ENCODE measurements at regions not wholly inside any gene's neighbourhood (a gene's known extent, or its start where the extent isn't known, plus 50 kb on each side); places are given as distances from the start of the nearest gene placed in this dataset.

DNA sequence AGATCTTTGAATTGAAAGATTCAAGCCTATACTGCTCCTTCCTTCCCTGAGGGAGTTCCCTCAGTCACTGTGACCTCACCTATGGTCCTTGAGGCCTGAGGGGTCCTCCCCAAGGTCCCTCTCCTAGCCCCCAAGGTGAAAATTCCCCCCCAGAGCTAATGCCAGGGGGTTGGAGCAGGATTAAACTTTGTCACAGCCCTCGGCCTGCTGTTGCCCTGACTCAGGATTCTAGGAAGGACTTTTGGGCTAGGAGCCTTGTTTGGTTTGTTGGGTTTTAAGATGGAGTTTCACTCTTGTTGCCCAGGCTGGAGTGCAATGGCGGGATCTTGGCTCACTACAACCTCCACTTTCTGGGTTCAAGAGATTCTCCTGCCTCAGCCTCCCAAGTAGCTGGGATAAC lies 123.2 kb downstream of the C5orf15 start:
- TF ChIP-seq, protein P1, sequence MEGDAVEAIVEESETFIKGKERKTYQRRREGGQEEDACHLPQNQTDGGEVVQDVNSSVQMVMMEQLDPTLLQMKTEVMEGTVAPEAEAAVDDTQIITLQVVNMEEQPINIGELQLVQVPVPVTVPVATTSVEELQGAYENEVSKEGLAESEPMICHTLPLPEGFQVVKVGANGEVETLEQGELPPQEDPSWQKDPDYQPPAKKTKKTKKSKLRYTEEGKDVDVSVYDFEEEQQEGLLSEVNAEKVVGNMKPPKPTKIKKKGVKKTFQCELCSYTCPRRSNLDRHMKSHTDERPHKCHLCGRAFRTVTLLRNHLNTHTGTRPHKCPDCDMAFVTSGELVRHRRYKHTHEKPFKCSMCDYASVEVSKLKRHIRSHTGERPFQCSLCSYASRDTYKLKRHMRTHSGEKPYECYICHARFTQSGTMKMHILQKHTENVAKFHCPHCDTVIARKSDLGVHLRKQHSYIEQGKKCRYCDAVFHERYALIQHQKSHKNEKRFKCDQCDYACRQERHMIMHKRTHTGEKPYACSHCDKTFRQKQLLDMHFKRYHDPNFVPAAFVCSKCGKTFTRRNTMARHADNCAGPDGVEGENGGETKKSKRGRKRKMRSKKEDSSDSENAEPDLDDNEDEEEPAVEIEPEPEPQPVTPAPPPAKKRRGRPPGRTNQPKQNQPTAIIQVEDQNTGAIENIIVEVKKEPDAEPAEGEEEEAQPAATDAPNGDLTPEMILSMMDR (IDR thresholded peaks at IDR 0.05) = no peak
- no peak for TF ChIP-seq POLR2AphosphoS5 (IDR thresholded peaks at IDR 0.05; ENCODE audit: low read depth, low read length)
- no peak for TF ChIP-seq TCF7L2 (IDR thresholded peaks at IDR 0.05; ENCODE audit: low read depth, low read length)
- TF ChIP-seq, protein P2, sequence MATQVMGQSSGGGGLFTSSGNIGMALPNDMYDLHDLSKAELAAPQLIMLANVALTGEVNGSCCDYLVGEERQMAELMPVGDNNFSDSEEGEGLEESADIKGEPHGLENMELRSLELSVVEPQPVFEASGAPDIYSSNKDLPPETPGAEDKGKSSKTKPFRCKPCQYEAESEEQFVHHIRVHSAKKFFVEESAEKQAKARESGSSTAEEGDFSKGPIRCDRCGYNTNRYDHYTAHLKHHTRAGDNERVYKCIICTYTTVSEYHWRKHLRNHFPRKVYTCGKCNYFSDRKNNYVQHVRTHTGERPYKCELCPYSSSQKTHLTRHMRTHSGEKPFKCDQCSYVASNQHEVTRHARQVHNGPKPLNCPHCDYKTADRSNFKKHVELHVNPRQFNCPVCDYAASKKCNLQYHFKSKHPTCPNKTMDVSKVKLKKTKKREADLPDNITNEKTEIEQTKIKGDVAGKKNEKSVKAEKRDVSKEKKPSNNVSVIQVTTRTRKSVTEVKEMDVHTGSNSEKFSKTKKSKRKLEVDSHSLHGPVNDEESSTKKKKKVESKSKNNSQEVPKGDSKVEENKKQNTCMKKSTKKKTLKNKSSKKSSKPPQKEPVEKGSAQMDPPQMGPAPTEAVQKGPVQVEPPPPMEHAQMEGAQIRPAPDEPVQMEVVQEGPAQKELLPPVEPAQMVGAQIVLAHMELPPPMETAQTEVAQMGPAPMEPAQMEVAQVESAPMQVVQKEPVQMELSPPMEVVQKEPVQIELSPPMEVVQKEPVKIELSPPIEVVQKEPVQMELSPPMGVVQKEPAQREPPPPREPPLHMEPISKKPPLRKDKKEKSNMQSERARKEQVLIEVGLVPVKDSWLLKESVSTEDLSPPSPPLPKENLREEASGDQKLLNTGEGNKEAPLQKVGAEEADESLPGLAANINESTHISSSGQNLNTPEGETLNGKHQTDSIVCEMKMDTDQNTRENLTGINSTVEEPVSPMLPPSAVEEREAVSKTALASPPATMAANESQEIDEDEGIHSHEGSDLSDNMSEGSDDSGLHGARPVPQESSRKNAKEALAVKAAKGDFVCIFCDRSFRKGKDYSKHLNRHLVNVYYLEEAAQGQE (IDR thresholded peaks at IDR 0.05; ENCODE audit: insufficient read depth in 1 of 2, low read depth in 2 of 2, low read length in 1 of 2) = no peak
- no peak for TF ChIP-seq SIN3A (IDR thresholded peaks at IDR 0.05; ENCODE audit: borderline replicate concordance, insufficient read depth, low read depth, low read length)

Measured in Panc1 (cell line).